Kasumi-1 (cell line): ENCODE measurements at regions not wholly inside any gene's neighbourhood (a gene's known extent, or its start where the extent isn't known, plus 50 kb on each side); places are given as distances from the start of the nearest gene placed in this dataset.

Experiments used
- DNase-seq, 2 experiments: peaks; one replicate each; lab custom pipeline; 2025; lab: John Stamatoyannopoulos, UW

DNA sequence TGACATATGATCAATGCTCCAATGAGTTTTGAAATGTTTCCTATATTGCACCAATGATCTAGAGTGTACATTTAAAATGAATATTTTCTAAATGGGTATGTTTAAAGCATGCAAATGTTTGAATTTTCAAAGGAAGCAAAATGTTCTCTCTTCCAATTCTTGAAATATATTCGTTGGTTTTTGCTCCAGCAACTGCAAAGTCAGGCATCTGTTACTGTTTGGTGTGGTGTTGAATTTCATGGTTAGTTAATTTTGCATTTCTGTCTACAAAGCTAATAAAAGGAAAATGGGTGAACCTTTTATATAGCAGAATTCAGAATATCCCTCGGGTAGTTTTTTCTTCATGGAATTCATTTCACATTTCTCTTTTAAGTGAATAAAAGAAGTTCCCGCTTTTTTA, 1018.3 kb downstream of the GRIK2 start:
- no peak for DNase-seq

DNA sequence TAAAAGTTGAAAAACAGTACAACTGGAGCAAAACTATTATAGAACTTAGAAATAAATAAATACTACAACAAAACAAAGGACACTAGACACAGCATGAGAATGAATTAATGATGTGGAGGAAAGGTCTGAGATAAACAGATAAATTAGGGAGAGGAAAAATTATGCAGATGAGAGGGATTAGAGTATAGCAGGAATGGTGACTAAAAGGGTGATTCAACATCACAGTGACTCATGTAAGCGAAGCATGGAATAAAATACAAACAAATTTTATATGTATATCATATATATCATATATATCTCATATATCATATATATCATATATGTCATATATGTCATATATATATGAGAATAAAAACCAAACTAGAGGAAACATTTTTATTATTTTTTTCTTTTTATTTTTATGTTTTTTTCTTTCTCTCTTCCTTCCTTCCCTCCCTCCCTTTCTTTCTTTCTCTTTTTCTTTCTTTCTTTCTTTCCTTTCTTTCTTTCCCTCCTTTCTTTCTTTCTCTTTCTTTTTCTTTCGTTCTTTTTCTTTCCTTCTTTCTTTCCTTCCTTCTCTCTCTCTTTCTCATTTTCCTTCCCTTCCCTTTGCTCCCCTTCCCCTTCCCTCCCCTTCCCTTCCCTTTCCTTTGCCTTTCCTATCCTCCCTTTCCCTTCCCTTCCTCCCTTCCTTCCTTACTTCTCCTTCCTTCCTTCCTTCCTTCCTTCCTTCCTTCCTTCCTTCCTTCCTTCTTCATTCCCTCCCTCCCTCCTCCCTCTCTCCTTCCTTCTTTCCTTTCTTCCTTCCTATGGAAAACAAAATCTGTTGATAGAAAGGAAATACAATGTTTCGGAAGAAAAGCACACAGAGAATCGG, 1014.6 kb downstream of the GRIK2 start:
- no peak for DNase-seq

DNA sequence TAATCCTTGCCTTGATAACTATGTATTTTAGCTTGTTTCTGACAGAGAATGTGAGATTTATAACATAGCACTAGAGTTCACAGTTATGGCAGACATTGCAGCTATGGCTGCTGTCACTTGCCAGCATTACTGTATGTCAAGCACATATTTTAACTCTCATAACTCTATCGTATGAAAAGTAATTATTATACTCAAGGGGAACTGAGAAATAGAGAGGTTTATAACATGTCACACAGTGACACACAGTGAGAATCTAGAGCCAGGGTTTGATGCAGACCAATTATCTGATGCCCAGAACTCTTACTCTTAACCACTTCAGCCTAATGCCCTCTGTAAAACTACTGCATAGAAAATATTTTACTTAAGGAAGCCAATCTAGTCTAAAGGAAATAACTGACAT, 1012.4 kb downstream of the GRIK2 start:
- DNase-seq: no peak

DNA sequence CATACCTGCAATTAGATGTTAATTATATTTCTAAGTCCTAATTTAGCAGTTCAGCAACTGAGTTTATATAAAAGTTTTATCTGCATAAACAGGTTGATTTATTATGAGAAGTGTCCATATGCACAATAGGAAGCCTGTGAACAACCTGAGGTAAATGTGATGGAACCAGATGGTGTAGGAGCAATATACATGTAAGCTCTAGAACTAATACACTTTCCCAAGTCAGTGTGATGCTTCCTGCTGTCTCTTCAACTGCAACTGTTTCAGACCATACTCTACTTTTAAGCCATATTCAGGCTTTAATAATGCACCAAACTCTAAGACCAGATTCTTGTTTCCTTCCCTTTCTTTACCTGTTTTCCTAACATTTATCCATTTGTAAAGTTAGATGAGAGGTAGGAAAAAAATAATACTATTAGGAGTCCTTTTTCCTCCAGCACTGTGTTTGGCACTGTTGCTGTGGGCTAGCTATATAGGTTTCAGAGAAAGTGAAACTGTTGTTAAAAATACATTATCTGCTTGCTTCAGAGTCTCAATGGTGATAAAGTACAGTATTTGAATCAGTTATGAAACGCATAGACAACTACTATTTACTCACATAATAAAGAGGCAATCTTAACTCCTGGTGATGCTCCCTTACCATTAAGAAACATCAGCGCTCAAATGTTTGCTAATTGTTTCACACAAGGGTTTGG, 1009.3 kb downstream of the GRIK2 start:
- no peak for DNase-seq

DNA sequence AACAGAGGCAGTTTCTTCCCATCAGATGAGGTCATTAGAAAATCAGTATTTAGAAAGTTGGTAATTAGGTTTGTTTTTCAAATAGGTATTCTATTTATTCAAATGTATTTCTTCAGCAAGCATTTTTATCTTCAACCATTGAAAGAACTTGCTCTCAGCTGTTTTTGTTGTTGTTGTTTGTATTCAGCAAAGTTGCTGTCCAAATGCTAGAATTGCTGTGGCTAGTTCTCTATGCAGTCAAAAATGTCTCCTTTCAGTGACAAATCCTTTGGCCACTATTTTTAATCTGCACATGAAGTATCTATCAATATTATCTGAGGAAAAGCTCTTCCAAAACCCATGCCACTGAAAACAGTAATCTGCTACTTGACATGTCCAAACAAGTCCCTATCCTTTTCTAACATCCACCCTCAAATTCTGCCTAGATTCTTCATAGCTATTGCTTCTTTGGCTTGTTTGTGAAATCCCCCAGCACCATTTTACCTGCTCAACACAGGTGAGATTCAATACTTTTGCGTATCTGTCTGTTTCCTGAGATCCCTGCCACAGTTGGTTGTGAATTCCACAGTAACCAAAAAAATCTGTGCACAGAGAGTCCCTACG, 1005.4 kb downstream of the GRIK2 start:
- DNase-seq: peak in 1 of 2 experiments; percentile 26

DNA sequence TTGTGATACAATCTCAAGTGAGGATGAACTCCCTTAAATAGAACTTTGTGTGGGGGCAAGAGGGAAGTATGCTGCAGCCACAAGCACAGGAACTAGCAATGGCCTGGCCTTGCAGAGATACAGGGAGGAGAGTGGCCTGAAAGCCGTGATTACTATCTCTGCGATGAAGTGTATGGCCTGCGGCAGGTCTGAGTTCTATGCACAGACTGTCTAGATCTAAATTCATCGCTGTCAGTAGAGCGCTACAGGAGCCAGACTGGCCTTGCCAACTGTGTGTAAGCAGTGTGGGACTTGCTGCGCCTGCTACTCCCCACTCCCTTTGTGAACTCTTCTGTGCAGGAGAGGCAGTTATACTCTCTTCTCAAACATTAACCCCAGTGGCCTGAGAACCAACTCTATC, 997.0 kb downstream of the GRIK2 start:
- DNase-seq: peak; percentile 41 to 58

DNA sequence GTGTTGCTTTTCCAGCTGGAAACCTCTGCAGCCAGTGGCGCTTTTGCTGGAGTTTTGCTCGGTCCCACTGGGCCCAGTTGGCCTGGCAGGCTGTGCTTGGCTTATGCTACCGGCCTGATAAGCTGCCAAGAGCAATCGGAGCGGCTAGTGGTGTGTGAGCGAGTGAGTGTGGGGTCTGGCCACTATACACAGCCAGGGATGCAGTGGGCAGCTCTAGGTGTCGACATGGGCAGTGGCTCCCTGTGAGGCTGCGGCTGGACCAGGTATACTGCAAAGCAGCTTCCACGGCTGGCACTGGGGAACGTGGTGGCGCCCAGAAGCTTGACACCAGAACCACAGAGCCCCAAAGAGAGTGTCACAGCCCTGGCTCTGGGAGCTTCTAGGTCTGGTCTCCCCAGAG, 996.5 kb downstream of the GRIK2 start:
- DNase-seq: no peak

GRCh38 chr6:102387326-102388033, 994.0 kb downstream of the GRIK2 start:
- no peak for DNase-seq

- DNase-seq: no peak
Measured at GRCh38 chr6:102381203-102381602, 987.7 kb downstream of the GRIK2 start.

GRCh38 chr6:102356170-102356569, 962.7 kb downstream of the GRIK2 start:
- DNase-seq: no peak

GRCh38 chr6:102355578-102355977, 962.1 kb downstream of the GRIK2 start:
- no peak for DNase-seq

DNA sequence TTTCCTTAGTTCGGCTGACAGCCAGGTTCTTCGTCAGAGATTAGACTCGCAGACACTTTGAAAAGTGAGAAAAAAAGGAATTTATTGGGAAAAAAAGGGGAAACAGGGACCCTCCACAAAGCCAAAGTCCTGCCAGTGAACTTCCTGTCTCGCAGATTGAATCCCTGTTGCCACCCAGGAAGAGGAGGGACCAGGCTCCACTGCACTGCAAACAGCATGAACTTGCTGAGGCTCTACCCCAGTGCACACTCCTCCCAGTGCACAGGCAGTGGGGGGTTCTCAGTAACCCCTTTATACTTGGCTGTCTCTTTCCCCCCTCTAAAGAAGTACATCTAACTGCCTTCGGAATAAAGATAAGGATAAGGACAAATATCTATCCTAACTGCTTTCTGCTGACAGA, 959.0 kb downstream of the GRIK2 start:
- no peak for DNase-seq

GRCh38 chr6:102344769-102345168, 951.3 kb downstream of the GRIK2 start:
- DNase-seq: no peak

- DNase-seq: no peak
Measured at GRCh38 chr6:102340311-102340710, 946.8 kb downstream of the GRIK2 start.

DNA sequence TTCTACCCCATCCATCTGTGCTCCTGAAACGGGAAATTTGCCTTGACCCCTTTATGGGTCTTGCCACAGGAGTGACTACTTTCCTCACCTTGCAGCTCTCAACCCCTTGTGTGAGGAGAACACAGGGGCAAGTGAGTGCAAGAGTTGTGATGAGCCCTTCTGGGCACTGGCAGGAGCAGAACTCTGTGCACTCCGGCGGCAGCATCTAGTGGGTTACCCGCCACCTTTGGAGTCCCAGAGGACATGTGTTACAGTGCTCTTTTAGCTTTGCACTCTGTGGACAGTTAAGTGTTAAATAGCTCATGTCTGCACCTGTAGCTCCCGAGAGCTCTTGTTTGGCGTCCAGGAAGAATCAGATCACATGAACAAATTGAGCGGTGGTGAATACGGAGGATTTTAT, 940.2 kb downstream of the GRIK2 start:
- no peak for DNase-seq

DNA sequence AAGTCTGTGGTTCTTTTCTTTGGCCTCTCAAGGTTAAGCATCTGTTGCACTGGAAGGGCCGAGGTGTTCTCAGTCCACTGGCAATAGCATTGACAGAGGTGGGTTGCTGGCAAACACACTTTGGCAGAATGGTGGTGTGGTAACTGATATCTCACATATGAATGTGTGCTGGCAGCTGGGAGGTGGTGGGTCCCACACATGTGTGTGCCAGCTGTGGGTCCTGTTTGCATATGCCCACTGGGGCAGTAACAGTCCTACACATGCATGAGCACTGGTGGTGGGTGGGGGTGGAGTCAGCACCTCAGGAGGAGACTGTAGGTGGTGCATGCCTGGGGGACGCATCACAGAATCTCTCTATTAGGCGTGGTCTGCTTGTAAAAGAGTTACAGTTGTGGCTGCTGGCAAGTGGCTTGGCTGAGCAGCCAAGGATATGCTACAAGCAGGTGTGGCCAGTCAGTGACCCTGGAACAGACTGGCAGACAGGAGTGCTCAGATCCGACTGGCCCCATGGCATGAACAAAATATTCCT, 934.3 kb downstream of the GRIK2 start:
- DNase-seq: no peak

- no peak for DNase-seq
Measured at GRCh38 chr6:102313699-102314098, 920.2 kb downstream of the GRIK2 start.

- no peak for DNase-seq
Measured at GRCh38 chr6:102309700-102310099, 916.2 kb downstream of the GRIK2 start.

GRCh38 chr6:102300350-102300749, 906.8 kb downstream of the GRIK2 start:
- DNase-seq: no peak

DNA sequence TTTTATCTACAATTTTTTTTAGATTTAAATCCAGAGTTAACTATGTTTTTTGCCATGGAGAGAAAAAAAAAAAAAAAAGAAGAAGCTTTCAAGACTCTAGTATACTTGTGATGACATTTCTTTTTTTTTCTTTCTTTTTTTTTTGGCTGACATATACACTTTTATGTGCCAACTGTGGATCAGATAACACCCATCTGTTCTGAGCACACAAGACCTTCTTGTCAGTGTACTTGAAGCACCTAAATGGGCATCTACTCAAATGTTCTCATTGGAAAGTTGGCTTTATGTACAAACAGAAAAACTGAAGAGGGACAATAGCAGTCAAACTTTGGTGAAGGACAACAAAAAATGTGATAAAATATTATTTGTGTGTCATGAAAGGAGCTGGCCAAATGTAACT, 904.5 kb downstream of the GRIK2 start:
- no peak for DNase-seq
